HCT116 (cell line): ENCODE measurements at regions not wholly inside any gene's neighbourhood (a gene's known extent, or its start where the extent isn't known, plus 50 kb on each side); places are given as distances from the start of the nearest gene placed in this dataset.

Experiments used
- ATF3 ChIP-seq: IDR thresholded peaks from 2 replicates; pipeline ENCODE4 v1.6.1; 2012
- ELF1 ChIP-seq: IDR thresholded peaks from 2 replicates; pipeline ENCODE4 v1.6.1; 2012; ENCODE audit warnings: low read depth, borderline replicate concordance
- EZH2 ChIP-seq: fragments of 200-600 bp; sonication (generic); IDR thresholded peaks from 2 replicates; pipeline ENCODE4 v1.6.1; 2017; ENCODE audit warnings: antibody characterized with exemption, mixed run types
- JUND ChIP-seq: IDR thresholded peaks from 2 replicates; pipeline ENCODE4 v1.6.1; 2012
- POLR2A ChIP-seq: IDR thresholded peaks from 2 replicates; pipeline ENCODE4 v1.7.0; 2011; ENCODE audit warnings: borderline replicate concordance; ENCODE audit not compliant: insufficient read depth, insufficient read length; ENCODE audit errors: extremely low read depth
- RAD21 ChIP-seq: IDR thresholded peaks from 2 replicates; pipeline ENCODE4 v1.6.1; 2012; ENCODE audit warnings: low read depth, mild to moderate bottlenecking
- REST ChIP-seq: IDR thresholded peaks from 2 replicates; pipeline ENCODE4 v1.6.1; 2012; ENCODE audit warnings: low read depth
- TF ChIP-seq, protein P1 (sequence below), 3 experiments: fragments of 200-600 bp in 1 of 3; sonication (generic) in 1 of 3; IDR thresholded peaks in 2 of 3; conservative IDR thresholded peaks in 1 of 3; 2 replicates each; pipeline ENCODE4 v1.5.1; 2012 to 2017; ENCODE audit warnings: low read depth in 2 of 3, low read length in 2 of 3, antibody characterized with exemption in 1 of 3, borderline replicate concordance in 1 of 3, control low read depth in 1 of 3, mild to moderate bottlenecking in 1 of 3, mixed read lengths in 1 of 3, mixed run types in 1 of 3, moderate library complexity in 1 of 3; ENCODE audit not compliant: insufficient read depth in 1 of 3
- TF ChIP-seq, protein P2 (sequence below): IDR thresholded peaks from 2 replicates; pipeline ENCODE4 v1.6.1; 2012

GRCh38 chr1:56255516-56256152 is 323.7 kb downstream of the PLPP3 start:
- TF ChIP-seq, protein P1, sequence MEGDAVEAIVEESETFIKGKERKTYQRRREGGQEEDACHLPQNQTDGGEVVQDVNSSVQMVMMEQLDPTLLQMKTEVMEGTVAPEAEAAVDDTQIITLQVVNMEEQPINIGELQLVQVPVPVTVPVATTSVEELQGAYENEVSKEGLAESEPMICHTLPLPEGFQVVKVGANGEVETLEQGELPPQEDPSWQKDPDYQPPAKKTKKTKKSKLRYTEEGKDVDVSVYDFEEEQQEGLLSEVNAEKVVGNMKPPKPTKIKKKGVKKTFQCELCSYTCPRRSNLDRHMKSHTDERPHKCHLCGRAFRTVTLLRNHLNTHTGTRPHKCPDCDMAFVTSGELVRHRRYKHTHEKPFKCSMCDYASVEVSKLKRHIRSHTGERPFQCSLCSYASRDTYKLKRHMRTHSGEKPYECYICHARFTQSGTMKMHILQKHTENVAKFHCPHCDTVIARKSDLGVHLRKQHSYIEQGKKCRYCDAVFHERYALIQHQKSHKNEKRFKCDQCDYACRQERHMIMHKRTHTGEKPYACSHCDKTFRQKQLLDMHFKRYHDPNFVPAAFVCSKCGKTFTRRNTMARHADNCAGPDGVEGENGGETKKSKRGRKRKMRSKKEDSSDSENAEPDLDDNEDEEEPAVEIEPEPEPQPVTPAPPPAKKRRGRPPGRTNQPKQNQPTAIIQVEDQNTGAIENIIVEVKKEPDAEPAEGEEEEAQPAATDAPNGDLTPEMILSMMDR (IDR thresholded peaks at IDR 0.05 in 2 of 3, conservative IDR thresholded peaks at IDR 0.05 in 1 of 3; ENCODE audit: borderline replicate concordance in 1 of 3, insufficient read depth in 1 of 3, low read depth in 2 of 3, low read length in 2 of 3): no peak
- TF ChIP-seq REST (no peak), JUND (no peak), ELF1 (no peak), RAD21 (no peak), ATF3 (no peak), POLR2A (no peak), EZH2 (no peak)
- TF ChIP-seq, protein P2, sequence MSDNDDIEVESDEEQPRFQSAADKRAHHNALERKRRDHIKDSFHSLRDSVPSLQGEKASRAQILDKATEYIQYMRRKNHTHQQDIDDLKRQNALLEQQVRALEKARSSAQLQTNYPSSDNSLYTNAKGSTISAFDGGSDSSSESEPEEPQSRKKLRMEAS: no peak
